ENCODE measurements at regions not wholly inside any gene's neighbourhood (a gene's known extent, or its start where the extent isn't known, plus 50 kb on each side); places are given as distances from the start of the nearest gene placed in this dataset.
"Not testable (repeated sequence)": the region's sequence is repeated elsewhere in the genome, so short reads cannot be mapped to it uniquely, and the experiment has no call there.

DNA sequence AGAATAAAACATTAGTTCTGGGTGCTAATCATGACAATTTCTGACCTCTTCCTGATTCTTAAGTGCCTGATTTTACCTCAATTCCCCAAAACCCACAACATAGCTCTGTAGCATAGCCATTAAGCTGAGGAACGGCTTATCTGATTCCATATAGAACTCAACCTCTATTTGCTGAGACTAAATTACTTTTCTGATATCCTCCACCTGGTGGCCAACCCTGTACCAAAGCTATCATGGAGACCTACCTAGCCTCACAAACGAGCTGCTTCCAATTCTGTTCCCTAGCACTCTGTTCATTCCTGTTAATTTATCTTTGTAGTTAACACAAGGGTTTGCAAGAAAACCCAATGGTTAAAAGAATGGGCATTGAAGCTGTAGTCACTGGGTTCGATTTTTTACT lies 245.2 kb downstream of the PLOD2 start:
- Histone ChIP-seq H3K18ac (ENCODE audit: insufficient read length, low read depth, low read length) (no peak overlapping the region), H3T11ph (ENCODE audit: low read length) (no peak overlapping the region), H3K9me3 (ENCODE audit: control insufficient read depth, low read depth, low read length) (no peaks in the 10 kb centered on the region), H3K9ac (ENCODE audit: extremely low read depth, insufficient read length, low read length) (no peak overlapping the region), H3K56ac (ENCODE audit: insufficient read length, low read depth, low read length) (no peak overlapping the region), H3K4me1 (ENCODE audit: insufficient read depth, low read length) (no peaks in the 10 kb centered on the region), H2BK12ac (ENCODE audit: insufficient read length, low read depth, low read length) (no peak overlapping the region), H4K8ac (replicated peaks; ENCODE audit: insufficient read length, low read depth, low read length) (no peak overlapping the region), H2AK5ac (ENCODE audit: insufficient read length, low read length) (no peak overlapping the region), H3K27ac (ENCODE audit: insufficient read length, low read depth, low read length) (no peak overlapping the region), H2AFZ (ENCODE audit: low read length) (no peak overlapping the region), H3K23me2 (ENCODE audit: insufficient read length, low read depth, low read length, poor library complexity, severe bottlenecking) (no peaks in the 10 kb centered on the region), H3K14ac (ENCODE audit: insufficient read depth, low read length) (no peak overlapping the region), H3K79me2 (ENCODE audit: insufficient read depth, low read length) (no peaks in the 10 kb centered on the region), H3K79me1 (ENCODE audit: insufficient read depth, low read depth, low read length, poor library complexity, severe bottlenecking) (no peaks in the 10 kb centered on the region), H3K4me2 (ENCODE audit: insufficient read depth, insufficient read length, low read length) (no peak overlapping the region), H4K5ac (ENCODE audit: insufficient read length, low read depth, low read length) (no peak overlapping the region), H2BK20ac (ENCODE audit: low read depth, low read length, poor library complexity, severe bottlenecking) (no peak overlapping the region), H4K91ac (ENCODE audit: insufficient read length, low read depth, low read length) (no peak overlapping the region), H3K4ac (ENCODE audit: low read depth, low read length) (no peak overlapping the region), H2BK5ac (ENCODE audit: insufficient read length, low read length) (no peak overlapping the region), H3K23ac (ENCODE audit: insufficient read length, low read depth, low read length) (no peak overlapping the region), H2BK120ac (ENCODE audit: low read depth, low read length, poor library complexity, severe bottlenecking) (no peak overlapping the region), H4K20me1 (ENCODE audit: control insufficient read depth, insufficient read depth, insufficient read length) (no peaks in the 10 kb centered on the region), H2BK15ac (ENCODE audit: low read depth, low read length) (no peak overlapping the region), H3K27me3 (ENCODE audit: insufficient read depth, low read length) (no peaks in the 10 kb centered on the region)
- Mint-ChIP-seq H3K9me3 (peaks cover 30 to 31% of the 10 kb centered on the region in 2 experiments), H3K27ac (no peak overlapping the region), H3K4me3 (no peak overlapping the region), H3K4me1 (no peaks in the 10 kb centered on the region), H3K36me3 (ENCODE audit: insufficient read depth in 1 of 3, low read depth in 3 of 3) (peaks cover 13 to 21% (median 18%) of the 10 kb centered on the region in 3 experiments), H3K27me3 (ENCODE audit: low read depth) (no peaks in the 10 kb centered on the region)
- no peak for DNase-seq
- no CpG with 5 or more reads among the region's 3 CpGs for WGBS (ENCODE audit: extremely low coverage, insufficient read length, low lambda C conversion rate)
- TF ChIP-seq, protein P1, sequence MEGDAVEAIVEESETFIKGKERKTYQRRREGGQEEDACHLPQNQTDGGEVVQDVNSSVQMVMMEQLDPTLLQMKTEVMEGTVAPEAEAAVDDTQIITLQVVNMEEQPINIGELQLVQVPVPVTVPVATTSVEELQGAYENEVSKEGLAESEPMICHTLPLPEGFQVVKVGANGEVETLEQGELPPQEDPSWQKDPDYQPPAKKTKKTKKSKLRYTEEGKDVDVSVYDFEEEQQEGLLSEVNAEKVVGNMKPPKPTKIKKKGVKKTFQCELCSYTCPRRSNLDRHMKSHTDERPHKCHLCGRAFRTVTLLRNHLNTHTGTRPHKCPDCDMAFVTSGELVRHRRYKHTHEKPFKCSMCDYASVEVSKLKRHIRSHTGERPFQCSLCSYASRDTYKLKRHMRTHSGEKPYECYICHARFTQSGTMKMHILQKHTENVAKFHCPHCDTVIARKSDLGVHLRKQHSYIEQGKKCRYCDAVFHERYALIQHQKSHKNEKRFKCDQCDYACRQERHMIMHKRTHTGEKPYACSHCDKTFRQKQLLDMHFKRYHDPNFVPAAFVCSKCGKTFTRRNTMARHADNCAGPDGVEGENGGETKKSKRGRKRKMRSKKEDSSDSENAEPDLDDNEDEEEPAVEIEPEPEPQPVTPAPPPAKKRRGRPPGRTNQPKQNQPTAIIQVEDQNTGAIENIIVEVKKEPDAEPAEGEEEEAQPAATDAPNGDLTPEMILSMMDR (conservative IDR thresholded peaks at IDR 0.05), result peak; percentile 39; the same call in 2 of the 3 replicates

DNA sequence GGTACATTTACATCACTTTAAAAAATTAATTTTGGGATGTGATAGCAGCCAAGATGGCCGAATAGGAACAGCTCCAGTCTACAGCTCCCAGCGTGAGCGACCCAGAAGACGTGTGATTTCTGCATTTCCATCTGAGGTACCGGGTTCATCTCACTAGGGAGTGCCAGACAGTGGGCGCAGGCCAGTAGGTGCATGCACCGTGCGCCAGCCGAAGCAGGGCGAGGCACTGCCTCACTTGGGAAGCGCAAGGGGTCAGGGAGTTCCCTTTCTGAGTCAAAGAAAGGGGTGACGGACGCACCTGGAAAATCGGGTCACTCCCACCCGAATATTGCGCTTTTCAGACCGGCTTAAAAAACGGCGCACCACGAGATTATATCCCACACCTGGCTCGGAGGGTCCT lies 233.2 kb downstream of the PLOD2 start:
- H2BK20ac ChIP-seq (ENCODE audit: low read depth, low read length, poor library complexity, severe bottlenecking); H2BK120ac ChIP-seq (ENCODE audit: low read depth, low read length, poor library complexity, severe bottlenecking); H2AK5ac ChIP-seq (ENCODE audit: insufficient read length, low read length); H3K27ac ChIP-seq (ENCODE audit: insufficient read length, low read depth, low read length); H3K79me1 ChIP-seq (ENCODE audit: insufficient read depth, low read depth, low read length, poor library complexity, severe bottlenecking); DNase-seq; H3K14ac ChIP-seq (ENCODE audit: insufficient read depth, low read length); H3K4me2 ChIP-seq (ENCODE audit: insufficient read depth, insufficient read length, low read length); H3K4ac ChIP-seq (ENCODE audit: low read depth, low read length); H3K27me3 ChIP-seq (ENCODE audit: insufficient read depth, low read length); H4K20me1 ChIP-seq (ENCODE audit: control insufficient read depth, insufficient read depth, insufficient read length); H2BK15ac ChIP-seq (ENCODE audit: low read depth, low read length); H3K9ac ChIP-seq (ENCODE audit: extremely low read depth, insufficient read length, low read length); H3K9me3 Mint-ChIP-seq; H3K23me2 ChIP-seq (ENCODE audit: insufficient read length, low read depth, low read length, poor library complexity, severe bottlenecking); H3T11ph ChIP-seq (ENCODE audit: low read length); H2AFZ ChIP-seq (ENCODE audit: low read length); H3K4me1 ChIP-seq (ENCODE audit: insufficient read depth, low read length); H4K8ac ChIP-seq (replicated peaks; ENCODE audit: insufficient read length, low read depth, low read length); H2BK5ac ChIP-seq (ENCODE audit: insufficient read length, low read length); H3K27ac Mint-ChIP-seq; H3K18ac ChIP-seq (ENCODE audit: insufficient read length, low read depth, low read length); H3K4me3 Mint-ChIP-seq; H4K91ac ChIP-seq (ENCODE audit: insufficient read length, low read depth, low read length); H3K56ac ChIP-seq (ENCODE audit: insufficient read length, low read depth, low read length); H2BK12ac ChIP-seq (ENCODE audit: insufficient read length, low read depth, low read length); H3K23ac ChIP-seq (ENCODE audit: insufficient read length, low read depth, low read length); H3K9me3 ChIP-seq (ENCODE audit: control insufficient read depth, low read depth, low read length); H3K79me2 ChIP-seq (ENCODE audit: insufficient read depth, low read length); H4K5ac ChIP-seq (ENCODE audit: insufficient read length, low read depth, low read length); H3K27me3 Mint-ChIP-seq (ENCODE audit: low read depth): not testable (repeated sequence)
- H3K36me3 Mint-ChIP-seq (ENCODE audit: insufficient read depth in 1 of 3, low read depth in 3 of 3), result peaks cover 2 to 14% (median 4%) of the 10 kb centered on the region in 3 experiments; a peak in 4 of 7 replicates
- peaks cover 14 to 15% of the 10 kb centered on the region in 2 experiments for H3K4me1 Mint-ChIP-seq
- WGBS (ENCODE audit: extremely low coverage, insufficient read length, low lambda C conversion rate), result no CpG with 5 or more reads among the region's 21 CpGs

All from H9 (cell line).